ENCODE measurements at regions not wholly inside any gene's neighbourhood (a gene's known extent, or its start where the extent isn't known, plus 50 kb on each side); places are given as distances from the start of the nearest gene placed in this dataset.

DNA sequence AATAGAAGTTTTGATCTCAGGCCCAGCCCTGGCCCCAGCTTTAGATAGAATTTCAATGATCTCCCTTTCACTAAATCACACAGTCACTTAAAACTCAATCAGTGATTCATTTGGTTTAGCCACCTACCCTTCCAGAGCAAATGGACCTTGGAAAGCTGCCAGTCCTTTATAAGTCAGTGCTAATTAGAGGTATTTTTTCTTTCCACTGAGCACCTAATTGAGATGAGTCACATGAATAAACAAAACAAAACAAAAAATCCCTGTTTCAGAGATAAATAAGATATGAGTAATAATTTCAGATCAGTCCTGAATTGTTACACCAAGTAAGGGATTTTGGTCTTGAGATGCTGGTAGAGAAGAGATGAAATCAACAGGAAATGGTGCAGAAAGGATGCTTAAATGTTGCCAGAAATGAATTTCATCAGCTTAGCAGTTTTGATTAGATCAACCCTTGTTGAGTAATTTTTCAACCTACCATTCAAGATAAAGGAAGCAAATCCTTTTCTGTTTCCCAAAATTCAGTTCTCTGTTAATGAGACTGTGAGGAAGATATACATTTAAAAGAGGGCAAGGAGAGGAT, 352.0 kb upstream of the COL8A1 start:
- ChIA-PET POLR2A (no interaction called here), CTCF (no interaction called here)
- H3K4me3 ChIP-seq (ENCODE audit: control insufficient read depth in 1 of 2, extremely low read depth in 1 of 2, low read length in 1 of 2) = no peak overlapping the region
- ATAC-seq (replicated peaks in 1 of 4) (no peak), DNase-seq (no peak)
- Mint-ChIP-seq H3K27me3 (no peaks in the 10 kb centered on the region), H3K27ac (no peak overlapping the region), H3K36me3 (no peaks in the 10 kb centered on the region), H3K4me1 (no peaks in the 10 kb centered on the region), H3K4me3 (no peak overlapping the region), H3K9me3 (peaks cover 7 to 15% (median 13%) of the 10 kb centered on the region in 3 donors)
- H3K36me3 ChIP-seq (ENCODE audit: control insufficient read depth in 2 of 2, extremely low read depth in 1 of 2, insufficient read depth in 1 of 2, low read length in 1 of 2) = no peaks in the 10 kb centered on the region
- H3K27ac ChIP-seq (ENCODE audit: low read length) = no peak overlapping the region
- no peaks in the 10 kb centered on the region for H3K4me1 ChIP-seq (ENCODE audit: control insufficient read depth in 1 of 2, extremely low read depth in 1 of 2, insufficient read depth in 2 of 2, low read length in 2 of 2)
- H3K9me3 ChIP-seq = no peaks in the 10 kb centered on the region
- H3K27me3 ChIP-seq (replicated peaks in 1 of 2; ENCODE audit: control insufficient read depth in 2 of 2, extremely low read depth in 1 of 2, insufficient read depth in 2 of 2, low read length in 1 of 2) = no peaks in the 10 kb centered on the region

DNA sequence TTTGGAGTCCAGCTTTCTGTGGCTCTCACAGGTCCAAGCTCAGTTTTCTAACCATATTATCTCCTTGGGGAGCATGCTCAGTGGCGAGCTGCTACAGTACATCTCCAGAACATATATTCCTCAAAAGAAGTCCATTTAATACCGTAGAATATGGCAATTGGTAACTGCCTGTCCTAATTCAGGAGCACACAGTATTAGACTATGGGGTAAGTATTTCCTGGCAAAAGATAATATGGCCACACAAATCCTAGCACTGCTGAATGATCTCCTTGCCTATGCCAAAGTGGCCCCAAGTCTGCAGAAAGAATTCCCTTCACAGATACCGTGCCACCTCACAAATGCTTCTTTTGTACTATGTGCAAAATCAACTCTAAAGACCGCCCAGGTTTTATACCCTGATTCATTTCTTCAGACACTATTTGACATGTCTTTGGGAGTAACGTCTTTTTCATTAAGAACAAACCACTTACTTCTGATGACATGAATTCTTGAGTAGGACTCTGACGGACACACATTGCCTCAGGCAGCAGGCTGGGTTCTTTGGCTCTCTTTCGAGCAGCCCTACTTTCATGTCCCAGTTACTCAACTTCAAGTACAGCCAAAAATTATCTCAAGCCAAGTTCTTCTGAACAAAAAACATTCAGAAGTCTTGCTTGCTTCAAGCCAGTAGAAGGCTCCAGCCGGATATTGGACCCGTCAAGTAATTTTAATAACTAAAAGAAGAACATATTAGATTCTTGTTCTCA, 368.3 kb upstream of the DCBLD2 start:
- H3K27me3 ChIP-seq (replicated peaks in 1 of 2; ENCODE audit: control insufficient read depth in 2 of 2, extremely low read depth in 1 of 2, insufficient read depth in 2 of 2, low read length in 1 of 2) = no peaks in the 10 kb centered on the region
- H3K27ac Mint-ChIP-seq = no peak overlapping the region
- DNase-seq = no peak
- no peaks in the 10 kb centered on the region for H3K4me1 Mint-ChIP-seq
- no peaks in the 10 kb centered on the region for H3K9me3 ChIP-seq
- H3K4me1 ChIP-seq (ENCODE audit: control insufficient read depth in 1 of 2, extremely low read depth in 1 of 2, insufficient read depth in 2 of 2, low read length in 2 of 2) = no peaks in the 10 kb centered on the region
- no peaks in the 10 kb centered on the region for H3K27me3 Mint-ChIP-seq
- H3K4me3 ChIP-seq (ENCODE audit: control insufficient read depth in 1 of 2, extremely low read depth in 1 of 2, low read length in 1 of 2) = no peak overlapping the region
- peaks cover 0 to 6% (median 2%) of the 10 kb centered on the region in 3 donors for H3K9me3 Mint-ChIP-seq
- H3K36me3 ChIP-seq (ENCODE audit: control insufficient read depth in 2 of 2, extremely low read depth in 1 of 2, insufficient read depth in 1 of 2, low read length in 1 of 2) = no peaks in the 10 kb centered on the region
- ATAC-seq (replicated peaks in 1 of 4) = no peak
- no peaks in the 10 kb centered on the region for H3K36me3 Mint-ChIP-seq
- ChIA-PET CTCF (no interaction called here), POLR2A (no interaction called here)
- H3K4me3 Mint-ChIP-seq = no peak overlapping the region
- no peak overlapping the region for H3K27ac ChIP-seq (ENCODE audit: low read length)
- 77% methylated on average over 5 of the region's 9 CpGs for WGBS (ENCODE audit: insufficient coverage)

DNA sequence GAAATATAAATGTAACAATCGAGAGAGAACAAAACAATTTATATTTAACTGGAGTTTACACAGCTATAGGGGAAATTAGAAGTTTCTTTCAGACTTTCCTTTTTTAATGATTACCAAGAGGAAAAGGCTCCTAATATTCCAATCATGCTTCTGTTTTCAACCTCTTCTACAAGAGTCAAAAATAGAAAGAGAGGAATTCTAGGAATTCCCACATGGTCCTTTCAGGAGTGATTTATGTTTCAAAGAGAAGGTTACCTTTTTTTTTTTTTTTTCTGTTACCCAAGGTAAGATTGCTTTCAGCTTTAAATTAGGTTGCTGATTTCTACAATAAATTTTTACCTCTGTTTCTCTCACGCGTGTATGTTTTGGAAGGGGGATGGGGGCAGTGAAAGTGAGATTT, 355.3 kb upstream of the DCBLD2 start:
- Mint-ChIP-seq H3K36me3 (no peaks in the 10 kb centered on the region), H3K4me3 (no peak overlapping the region), H3K9me3 (peaks cover 7 to 9% (median 8%) of the 10 kb centered on the region in 3 donors), H3K4me1 (no peaks in the 10 kb centered on the region), H3K27ac (no peak overlapping the region), H3K27me3 (no peaks in the 10 kb centered on the region)
- WGBS (ENCODE audit: insufficient coverage) = no CpG with 5 or more reads among the region's 3 CpGs
- ChIA-PET POLR2A (no interaction called here), CTCF (interaction anchor here in 1 of 2 donors (0.7 kb wide), 1 partner anchor 199 kb away, joined by 3 read pairs; no protein-coding TSS in a partner anchor)
- Histone ChIP-seq H3K27ac (ENCODE audit: low read length) (no peak overlapping the region), H3K36me3 (ENCODE audit: control insufficient read depth in 2 of 2, extremely low read depth in 1 of 2, insufficient read depth in 1 of 2, low read length in 1 of 2) (no peaks in the 10 kb centered on the region), H3K27me3 (replicated peaks in 1 of 2; ENCODE audit: control insufficient read depth in 2 of 2, extremely low read depth in 1 of 2, insufficient read depth in 2 of 2, low read length in 1 of 2) (no peaks in the 10 kb centered on the region), H3K4me1 (ENCODE audit: control insufficient read depth in 1 of 2, extremely low read depth in 1 of 2, insufficient read depth in 2 of 2, low read length in 2 of 2) (no peaks in the 10 kb centered on the region), H3K9me3 (no peaks in the 10 kb centered on the region), H3K4me3 (ENCODE audit: control insufficient read depth in 1 of 2, extremely low read depth in 1 of 2, low read length in 1 of 2) (no peak overlapping the region)
- ATAC-seq (replicated peaks in 1 of 4) = no peak
- DNase-seq = no peak

DNA sequence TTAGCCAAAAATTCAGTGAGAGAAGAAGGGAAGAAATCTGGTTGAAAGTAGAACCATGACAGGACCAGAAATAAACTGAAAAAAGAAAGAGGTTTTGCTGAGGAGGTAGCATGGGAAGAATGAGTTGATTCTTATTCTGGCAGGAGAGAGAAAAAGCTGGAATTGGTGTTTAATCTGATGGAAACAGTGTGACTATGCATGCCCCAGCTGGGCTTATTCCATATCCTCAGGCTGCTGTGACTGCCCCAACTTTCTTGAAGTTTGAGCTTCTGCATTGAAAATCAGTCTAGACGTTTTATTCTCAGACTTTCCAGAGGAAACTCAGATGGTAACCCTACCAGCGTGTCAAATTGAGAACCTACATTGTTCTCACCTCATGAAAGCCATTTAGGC, 352.5 kb upstream of the DCBLD2 start:
- CTCF ChIA-PET = no interaction called here
- ATAC-seq (replicated peaks in 1 of 4) (no peak), DNase-seq (no peak)
- POLR2A ChIA-PET = no interaction called here
- no peaks in the 10 kb centered on the region for H3K4me1 ChIP-seq (ENCODE audit: control insufficient read depth in 1 of 2, extremely low read depth in 1 of 2, insufficient read depth in 2 of 2, low read length in 2 of 2)
- Mint-ChIP-seq H3K27me3 (no peaks in the 10 kb centered on the region), H3K36me3 (no peaks in the 10 kb centered on the region), H3K4me3 (no peak overlapping the region), H3K4me1 (no peaks in the 10 kb centered on the region), H3K9me3 (peaks cover 3 to 5% (median 3%) of the 10 kb centered on the region in 3 donors), H3K27ac (no peak overlapping the region)
- no peaks in the 10 kb centered on the region for H3K27me3 ChIP-seq (replicated peaks in 1 of 2; ENCODE audit: control insufficient read depth in 2 of 2, extremely low read depth in 1 of 2, insufficient read depth in 2 of 2, low read length in 1 of 2)
- no peaks in the 10 kb centered on the region for H3K36me3 ChIP-seq (ENCODE audit: control insufficient read depth in 2 of 2, extremely low read depth in 1 of 2, insufficient read depth in 1 of 2, low read length in 1 of 2)
- WGBS (ENCODE audit: insufficient coverage) = no CpG with 5 or more reads among the region's 2 CpGs
- no peak overlapping the region for H3K4me3 ChIP-seq (ENCODE audit: control insufficient read depth in 1 of 2, extremely low read depth in 1 of 2, low read length in 1 of 2)
- no peaks in the 10 kb centered on the region for H3K9me3 ChIP-seq
- H3K27ac ChIP-seq (ENCODE audit: low read length) = no peak overlapping the region

- no CpG with 5 or more reads among the region's 1 CpG for WGBS (ENCODE audit: insufficient coverage)
- no peak overlapping the region for H3K27ac Mint-ChIP-seq
- no peak overlapping the region for H3K4me3 Mint-ChIP-seq
- Histone ChIP-seq H3K4me1 (ENCODE audit: control insufficient read depth in 1 of 2, extremely low read depth in 1 of 2, insufficient read depth in 2 of 2, low read length in 2 of 2) (no peaks in the 10 kb centered on the region), H3K4me3 (ENCODE audit: control insufficient read depth in 1 of 2, extremely low read depth in 1 of 2, low read length in 1 of 2) (no peak overlapping the region), H3K36me3 (ENCODE audit: control insufficient read depth in 2 of 2, extremely low read depth in 1 of 2, insufficient read depth in 1 of 2, low read length in 1 of 2) (no peaks in the 10 kb centered on the region), H3K27ac (ENCODE audit: low read length) (no peak overlapping the region), H3K9me3 (no peaks in the 10 kb centered on the region), H3K27me3 (replicated peaks in 1 of 2; ENCODE audit: control insufficient read depth in 2 of 2, extremely low read depth in 1 of 2, insufficient read depth in 2 of 2, low read length in 1 of 2) (no peaks in the 10 kb centered on the region)
- no peak for ATAC-seq (replicated peaks in 1 of 4)
- DNase-seq = no peak
- CTCF ChIA-PET = no interaction called here
- no peaks in the 10 kb centered on the region for H3K4me1 Mint-ChIP-seq
- POLR2A ChIA-PET = no interaction called here
- H3K36me3 Mint-ChIP-seq = no peaks in the 10 kb centered on the region
- H3K9me3 Mint-ChIP-seq = peaks cover 0 to 3% (median 0%) of the 10 kb centered on the region in 3 donors
- no peaks in the 10 kb centered on the region for H3K27me3 Mint-ChIP-seq
Observed at GRCh38 chr3:99250821-99251355, 349.4 kb upstream of the DCBLD2 start.

DNA sequence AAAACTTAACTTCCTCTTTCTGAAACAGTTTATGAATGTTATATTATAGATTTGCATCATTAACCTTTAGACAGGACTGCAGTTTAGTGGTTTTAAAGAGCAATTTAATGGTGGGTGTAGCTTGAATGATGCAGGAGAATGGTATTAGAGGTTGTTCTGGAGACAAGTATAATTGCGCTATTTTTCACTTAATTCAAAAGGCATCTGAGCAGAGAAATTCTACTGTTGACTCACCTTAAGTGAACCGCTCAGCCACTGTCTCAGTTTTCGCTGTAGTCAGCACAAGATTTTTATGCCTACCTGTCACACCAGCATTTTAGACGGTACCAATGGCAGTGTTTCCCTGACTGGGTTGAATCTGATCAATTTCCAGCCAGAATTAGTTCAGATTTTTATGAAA, 348.8 kb upstream of the DCBLD2 start:
- Mint-ChIP-seq H3K4me1 (no peaks in the 10 kb centered on the region), H3K27me3 (no peaks in the 10 kb centered on the region), H3K36me3 (no peaks in the 10 kb centered on the region), H3K4me3 (no peak overlapping the region), H3K27ac (no peak overlapping the region), H3K9me3 (peaks cover 0 to 3% (median 0%) of the 10 kb centered on the region in 3 donors)
- Histone ChIP-seq H3K27me3 (replicated peaks in 1 of 2; ENCODE audit: control insufficient read depth in 2 of 2, extremely low read depth in 1 of 2, insufficient read depth in 2 of 2, low read length in 1 of 2) (no peaks in the 10 kb centered on the region), H3K4me3 (ENCODE audit: control insufficient read depth in 1 of 2, extremely low read depth in 1 of 2, low read length in 1 of 2) (no peak overlapping the region), H3K36me3 (ENCODE audit: control insufficient read depth in 2 of 2, extremely low read depth in 1 of 2, insufficient read depth in 1 of 2, low read length in 1 of 2) (no peaks in the 10 kb centered on the region), H3K4me1 (ENCODE audit: control insufficient read depth in 1 of 2, extremely low read depth in 1 of 2, insufficient read depth in 2 of 2, low read length in 2 of 2) (no peaks in the 10 kb centered on the region), H3K27ac (ENCODE audit: low read length) (no peak overlapping the region), H3K9me3 (no peaks in the 10 kb centered on the region)
- POLR2A ChIA-PET = no interaction called here
- 90% methylated on average over 2 of the region's 4 CpGs for WGBS (ENCODE audit: insufficient coverage)
- DNase-seq (no peak), ATAC-seq (replicated peaks in 1 of 4) (no peak)
- CTCF ChIA-PET = no interaction called here
